ENCODE measurements at regions not wholly inside any gene's neighbourhood (a gene's known extent, or its start where the extent isn't known, plus 50 kb on each side); places are given as distances from the start of the nearest gene placed in this dataset.
"Not testable (repeated sequence)": the region's sequence is repeated elsewhere in the genome, so short reads cannot be mapped to it uniquely, and the experiment has no call there.

DNA sequence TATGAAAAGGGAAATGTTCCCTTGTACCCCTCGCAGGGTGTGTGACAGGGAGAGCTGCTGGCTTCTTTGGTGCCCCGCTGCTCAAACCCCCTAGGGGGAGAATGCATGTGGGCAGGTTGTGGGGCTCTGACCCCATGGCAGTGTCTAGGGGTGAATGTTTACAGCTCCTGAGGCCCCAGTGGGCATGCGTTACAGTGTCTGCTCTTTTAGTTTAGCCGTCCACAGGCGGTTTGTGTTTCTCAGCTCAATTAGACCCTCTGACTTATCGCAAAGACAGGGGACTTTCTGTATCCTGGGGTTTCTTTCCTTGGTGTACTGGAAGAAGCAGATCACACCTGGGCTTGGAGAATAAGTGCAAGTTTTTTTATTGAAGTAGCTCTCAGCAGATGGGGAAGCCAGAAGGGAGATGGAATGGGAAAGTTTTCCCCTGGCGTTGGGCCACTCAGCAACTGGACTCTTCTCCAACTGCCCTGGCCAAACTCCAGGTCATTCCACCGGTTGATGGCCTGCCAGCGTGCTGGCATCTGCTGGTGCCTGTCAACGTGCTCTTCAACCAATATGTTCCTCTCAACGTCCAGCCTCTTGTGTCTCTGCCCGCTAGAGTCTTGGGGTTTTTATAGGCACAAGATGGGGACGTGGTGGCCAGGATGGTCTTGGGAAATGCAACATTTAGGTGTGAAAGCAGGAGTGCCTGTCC is 720.9 kb downstream of the FSCB start:
- H3K4me3 ChIP-seq (ENCODE audit: low read depth, low read length) = no peak overlapping the region
- TF ChIP-seq, protein P1, sequence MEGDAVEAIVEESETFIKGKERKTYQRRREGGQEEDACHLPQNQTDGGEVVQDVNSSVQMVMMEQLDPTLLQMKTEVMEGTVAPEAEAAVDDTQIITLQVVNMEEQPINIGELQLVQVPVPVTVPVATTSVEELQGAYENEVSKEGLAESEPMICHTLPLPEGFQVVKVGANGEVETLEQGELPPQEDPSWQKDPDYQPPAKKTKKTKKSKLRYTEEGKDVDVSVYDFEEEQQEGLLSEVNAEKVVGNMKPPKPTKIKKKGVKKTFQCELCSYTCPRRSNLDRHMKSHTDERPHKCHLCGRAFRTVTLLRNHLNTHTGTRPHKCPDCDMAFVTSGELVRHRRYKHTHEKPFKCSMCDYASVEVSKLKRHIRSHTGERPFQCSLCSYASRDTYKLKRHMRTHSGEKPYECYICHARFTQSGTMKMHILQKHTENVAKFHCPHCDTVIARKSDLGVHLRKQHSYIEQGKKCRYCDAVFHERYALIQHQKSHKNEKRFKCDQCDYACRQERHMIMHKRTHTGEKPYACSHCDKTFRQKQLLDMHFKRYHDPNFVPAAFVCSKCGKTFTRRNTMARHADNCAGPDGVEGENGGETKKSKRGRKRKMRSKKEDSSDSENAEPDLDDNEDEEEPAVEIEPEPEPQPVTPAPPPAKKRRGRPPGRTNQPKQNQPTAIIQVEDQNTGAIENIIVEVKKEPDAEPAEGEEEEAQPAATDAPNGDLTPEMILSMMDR (conservative IDR thresholded peaks at IDR 0.05; ENCODE audit: low read depth, low read length) = no peak
- no peak for DNase-seq (ENCODE audit: low read depth)

DNA sequence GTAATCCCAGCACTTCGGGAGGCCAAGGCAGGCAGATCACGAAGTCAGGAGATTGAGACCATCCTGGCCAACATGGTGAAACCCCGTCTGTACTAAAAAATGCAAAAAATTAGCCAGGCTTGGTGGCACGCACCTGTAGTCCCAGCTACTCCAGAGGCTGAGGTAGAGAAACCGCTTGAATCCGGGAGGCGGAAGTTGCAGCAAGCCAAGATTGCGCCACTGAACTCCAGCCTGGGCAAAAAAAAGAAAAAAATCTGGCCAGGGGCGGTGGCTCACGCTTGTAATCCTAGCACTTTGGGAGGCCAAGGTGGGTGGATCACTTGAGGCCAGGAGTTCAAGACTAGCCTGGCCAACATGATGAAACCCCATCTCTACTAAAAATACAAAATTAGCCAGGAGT is 722.7 kb downstream of the FSCB start:
- not testable (repeated sequence) for DNase-seq (ENCODE audit: low read depth); H3K4me3 ChIP-seq (ENCODE audit: low read depth, low read length)

DNA sequence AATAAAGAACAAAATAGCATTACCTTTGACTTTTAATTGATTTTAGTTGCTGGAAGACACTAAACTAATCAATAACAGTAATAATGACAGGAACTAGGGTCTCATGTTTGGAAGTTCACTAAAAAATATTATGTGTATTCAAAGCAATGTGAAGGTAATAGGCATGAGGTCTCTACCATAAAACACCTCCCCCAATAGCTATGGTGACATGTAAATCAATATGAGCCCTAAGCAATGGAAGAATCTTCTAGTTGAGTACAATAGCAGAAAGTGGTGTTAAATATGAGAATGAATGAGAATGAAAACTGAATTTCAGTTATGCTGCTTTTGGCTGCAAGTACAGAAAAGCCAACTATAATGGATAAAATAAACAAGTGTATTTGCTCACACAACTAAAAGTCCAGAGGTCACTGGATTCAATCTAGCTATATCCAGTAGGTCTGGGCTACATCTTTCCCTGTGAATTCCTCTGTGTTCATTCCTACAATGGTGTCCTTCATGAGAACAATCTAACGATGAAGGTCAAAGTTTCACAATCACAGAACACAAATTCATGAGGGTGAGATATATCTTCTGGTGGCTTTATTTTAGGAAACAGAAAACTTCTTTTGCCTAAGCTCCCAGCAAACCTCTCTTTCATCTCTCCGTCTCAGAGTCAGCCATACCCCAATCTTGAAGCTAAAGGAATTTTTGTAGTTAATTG is 728.0 kb downstream of the FSCB start:
- TF ChIP-seq, protein P1 (conservative IDR thresholded peaks at IDR 0.05; ENCODE audit: low read depth, low read length) = no peak

DNA sequence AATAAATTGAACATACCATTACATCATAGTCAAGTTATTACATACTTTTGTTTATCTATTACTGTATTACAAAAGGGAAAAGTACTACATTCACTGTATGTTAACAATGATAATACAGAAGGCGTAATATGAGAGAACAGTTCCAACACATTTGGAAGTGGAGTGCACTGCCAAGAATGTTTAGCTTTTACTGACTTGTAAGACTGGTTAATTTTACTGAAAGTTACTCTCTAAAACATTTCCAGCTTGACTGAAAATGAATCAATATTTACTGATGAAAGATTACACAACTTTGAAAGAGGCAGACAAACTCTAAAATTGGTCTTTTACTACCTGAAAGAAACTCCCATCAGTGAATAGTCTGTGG is 728.5 kb downstream of the FSCB start:
- no peak overlapping the region for H3K4me3 ChIP-seq (ENCODE audit: low read depth, low read length)
- no peak for DNase-seq (ENCODE audit: low read depth)
- TF ChIP-seq, protein P1 (conservative IDR thresholded peaks at IDR 0.05; ENCODE audit: low read depth, low read length) = no peak

More for the DNA sequence above, 728.0 kb downstream of the FSCB start:
- DNase-seq (ENCODE audit: low read depth) = no peak
- H3K4me3 ChIP-seq (ENCODE audit: low read depth, low read length) = no peak overlapping the region

DNA sequence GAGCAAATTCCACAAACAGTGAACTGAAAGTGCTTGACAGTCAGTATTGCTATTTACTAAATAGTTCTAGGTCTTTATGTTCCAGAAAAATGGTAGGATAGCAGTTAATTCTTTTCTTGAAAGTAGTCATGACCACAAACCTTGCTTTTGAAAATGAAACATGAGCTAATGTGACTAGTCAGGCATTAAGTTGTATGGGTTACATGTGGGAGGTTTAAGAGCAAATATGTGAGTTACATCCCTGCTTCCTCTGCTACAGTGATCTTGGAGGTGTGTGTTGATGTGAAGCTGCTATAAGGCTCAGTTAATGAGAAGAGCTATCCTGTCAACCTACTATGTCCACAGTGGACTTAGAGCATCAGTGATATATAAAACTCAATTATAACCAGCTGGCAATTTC is 741.6 kb downstream of the FSCB start:
- TF ChIP-seq, protein P1 (conservative IDR thresholded peaks at IDR 0.05; ENCODE audit: low read depth, low read length) = no peak
- DNase-seq (ENCODE audit: low read depth) = no peak

DNA sequence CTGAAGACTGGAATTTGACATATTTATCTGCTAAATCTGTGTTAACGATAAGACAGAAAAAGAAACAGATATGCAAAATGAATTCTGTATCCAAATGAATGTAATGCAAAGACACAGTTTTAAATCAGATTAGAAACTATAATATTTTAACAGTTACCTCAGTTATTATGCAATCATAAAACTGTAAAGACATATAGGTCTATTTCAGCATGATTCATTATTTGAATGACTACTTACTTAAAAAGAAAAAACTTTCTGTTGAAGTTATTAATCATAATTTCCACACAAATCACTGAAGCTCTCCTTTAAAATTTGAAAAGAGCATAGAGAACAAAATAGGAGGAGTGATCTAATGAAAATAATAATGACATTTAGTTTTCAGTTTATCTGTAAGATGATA is 742.6 kb downstream of the FSCB start:
- no peak overlapping the region for H3K4me3 ChIP-seq (ENCODE audit: low read depth, low read length)
- TF ChIP-seq, protein P1 (conservative IDR thresholded peaks at IDR 0.05; ENCODE audit: low read depth, low read length) = no peak
- no peak for DNase-seq (ENCODE audit: low read depth)

More for the DNA sequence above, 741.6 kb downstream of the FSCB start:
- H3K4me3 ChIP-seq (ENCODE audit: low read depth, low read length) = no peak overlapping the region

DNA sequence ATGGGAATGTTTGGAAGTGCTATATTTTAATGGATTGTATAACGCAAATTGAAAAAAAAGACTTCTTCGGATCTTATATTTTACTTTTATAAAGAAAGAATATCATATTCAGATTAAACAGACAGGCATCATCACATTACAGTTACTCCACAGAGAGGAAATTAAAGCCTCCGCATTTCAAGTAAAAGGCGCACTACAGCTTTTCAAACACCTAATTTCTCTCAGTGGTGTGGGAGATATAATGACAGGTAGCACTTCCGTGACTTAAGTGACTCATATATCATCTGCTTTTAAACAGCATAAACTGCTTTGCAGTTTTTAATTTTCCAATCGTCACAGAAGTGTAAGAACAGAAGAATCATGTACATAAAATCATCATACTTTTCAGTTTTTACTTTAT is 751.4 kb downstream of the FSCB start:
- no peak for DNase-seq (ENCODE audit: low read depth)
- TF ChIP-seq, protein P1 (conservative IDR thresholded peaks at IDR 0.05; ENCODE audit: low read depth, low read length) = no peak
- H3K4me3 ChIP-seq (ENCODE audit: low read depth, low read length) = no peak overlapping the region

All from choroid plexus epithelial cell (primary cell).